Panc1 (cell line): ENCODE measurements at regions not wholly inside any gene's neighbourhood (a gene's known extent, or its start where the extent isn't known, plus 50 kb on each side); places are given as distances from the start of the nearest gene placed in this dataset.

ENCODE experiments used
- ATAC-seq: fragments of 200-7000 bp; cut with Tn5 transposase; 2 replicates; pipeline ENCODE4 v1.9.1; 2020; ENCODE audit warnings: mild to moderate bottlenecking, moderate library complexity
- BruUV-seq: library from RNA; stranded (reverse); fragments of 400-500 nt; replicated peaks from 2 replicates; lab custom pipeline; 2021; lab: Mats Ljungman, UMichigan
- CTCF ChIA-PET: fragments of 300-600 bp; sonication (Branson Sonifier 250); formaldehyde crosslinking; loops from one replicate; lab custom pipeline; 2022; ENCODE audit warnings: antibody characterized with exemption; lab: Charles Lee
- POLR2A ChIA-PET: fragments of 300-600 bp; sonication (Branson Sonifier 250); formaldehyde crosslinking; loops from one replicate; lab custom pipeline; 2022; ENCODE audit warnings: antibody characterized with exemption; lab: Charles Lee
- DNase-seq: peaks from one replicate; pipeline ENCODE4 v3.0.0-alpha.2; 2010; ENCODE audit warnings: low read depth, low spot score
- H3K27ac ChIP-seq: 2 replicates; pipeline ENCODE4 v1.5.1; 2011; ENCODE audit warnings: mild to moderate bottlenecking, low read length, inconsistent platforms
- H3K27me3 ChIP-seq: fragments of 200-500 bp; sonication (Bioruptor generic); 2 replicates; pipeline ENCODE4 v1.6.0; 2014; ENCODE audit warnings: low read length, inconsistent platforms; ENCODE audit not compliant: control insufficient read depth, insufficient read depth
- H3K36me3 ChIP-seq: fragments of 200-500 bp; sonication (Bioruptor generic); 2 replicates; pipeline ENCODE4 v1.5.1; 2014; ENCODE audit warnings: inconsistent platforms, mild to moderate bottlenecking, low read length, moderate library complexity; ENCODE audit not compliant: control insufficient read depth, insufficient read depth
- H3K4me1 ChIP-seq: 2 replicates; pipeline ENCODE4 v1.5.1; 2011; ENCODE audit warnings: inconsistent platforms, mild to moderate bottlenecking, low read length, moderate library complexity; ENCODE audit not compliant: control insufficient read depth, insufficient read depth
- H3K4me3 ChIP-seq, 2 experiments: 2 replicates each; pipeline ENCODE4 v1.5.1; 2011 to 2012; ENCODE audit warnings: low read depth in 2 of 2, low read length in 2 of 2, mild to moderate bottlenecking in 2 of 2, inconsistent platforms in 1 of 2, moderate library complexity in 1 of 2
- H3K9me3 ChIP-seq: fragments of 200-500 bp; sonication (Bioruptor generic); 2 replicates; pipeline ENCODE4 v1.5.1; 2014; ENCODE audit warnings: low read depth, mild to moderate bottlenecking, inconsistent platforms, low read length, moderate library complexity; ENCODE audit not compliant: control insufficient read depth, insufficient read depth
- POLR2AphosphoS5 ChIP-seq: IDR thresholded peaks from 2 replicates; pipeline ENCODE4 v1.6.1; 2012; ENCODE audit warnings: mild to moderate bottlenecking, low read depth, low read length, moderate library complexity
- SIN3A ChIP-seq: IDR thresholded peaks from 2 replicates; pipeline ENCODE4 v1.6.1; 2012; ENCODE audit warnings: low read depth, mild to moderate bottlenecking, low read length, moderate library complexity, borderline replicate concordance; ENCODE audit not compliant: insufficient read depth
- TCF7L2 ChIP-seq: IDR thresholded peaks from 2 replicates; pipeline ENCODE4 v1.6.1; 2011; ENCODE audit warnings: mild to moderate bottlenecking, low read depth, low read length, inconsistent platforms
- in situ Hi-C: cut with HindIII; loops from 2 replicates; pipeline ENCODE4 v1.10.0; 2016; ENCODE audit warnings: low sequenced_read_pairs, low pct_unique_long_range_greater_than_20kb
- intact Hi-C: fragments of 100-400 bp; cut with micrococcal nuclease; formaldehyde crosslinking; loops from one replicate; pipeline ENCODE4 v1.10.0; 2022; ENCODE audit not compliant: unreplicated experiment
- TF ChIP-seq, protein P1 (sequence below): fragments of 450-650 bp; IDR thresholded peaks from 2 replicates; pipeline ENCODE4 v1.5.1; 2017; ENCODE audit warnings: mild to moderate bottlenecking
- TF ChIP-seq, protein P2 (sequence below), 2 experiments: IDR thresholded peaks; 2 replicates each; pipeline ENCODE4 v1.6.1; 2011 to 2012; ENCODE audit warnings: low read depth in 2 of 2, control low read depth in 1 of 2, low read length in 1 of 2, mild to moderate bottlenecking in 1 of 2, moderate library complexity in 1 of 2; ENCODE audit not compliant: insufficient read depth in 1 of 2

GRCh38 chr2:2540406-2540805, 209.3 kb upstream of the MYT1L start:
- no peaks in the 10 kb centered on the region for H3K4me1 ChIP-seq
- no TSS peak for BruUV-seq
- in situ Hi-C loops = no loop called here
- H3K4me3 ChIP-seq = no peak overlapping the region
- TF ChIP-seq, protein P1, sequence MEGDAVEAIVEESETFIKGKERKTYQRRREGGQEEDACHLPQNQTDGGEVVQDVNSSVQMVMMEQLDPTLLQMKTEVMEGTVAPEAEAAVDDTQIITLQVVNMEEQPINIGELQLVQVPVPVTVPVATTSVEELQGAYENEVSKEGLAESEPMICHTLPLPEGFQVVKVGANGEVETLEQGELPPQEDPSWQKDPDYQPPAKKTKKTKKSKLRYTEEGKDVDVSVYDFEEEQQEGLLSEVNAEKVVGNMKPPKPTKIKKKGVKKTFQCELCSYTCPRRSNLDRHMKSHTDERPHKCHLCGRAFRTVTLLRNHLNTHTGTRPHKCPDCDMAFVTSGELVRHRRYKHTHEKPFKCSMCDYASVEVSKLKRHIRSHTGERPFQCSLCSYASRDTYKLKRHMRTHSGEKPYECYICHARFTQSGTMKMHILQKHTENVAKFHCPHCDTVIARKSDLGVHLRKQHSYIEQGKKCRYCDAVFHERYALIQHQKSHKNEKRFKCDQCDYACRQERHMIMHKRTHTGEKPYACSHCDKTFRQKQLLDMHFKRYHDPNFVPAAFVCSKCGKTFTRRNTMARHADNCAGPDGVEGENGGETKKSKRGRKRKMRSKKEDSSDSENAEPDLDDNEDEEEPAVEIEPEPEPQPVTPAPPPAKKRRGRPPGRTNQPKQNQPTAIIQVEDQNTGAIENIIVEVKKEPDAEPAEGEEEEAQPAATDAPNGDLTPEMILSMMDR = no peak
- TF ChIP-seq, protein P2, sequence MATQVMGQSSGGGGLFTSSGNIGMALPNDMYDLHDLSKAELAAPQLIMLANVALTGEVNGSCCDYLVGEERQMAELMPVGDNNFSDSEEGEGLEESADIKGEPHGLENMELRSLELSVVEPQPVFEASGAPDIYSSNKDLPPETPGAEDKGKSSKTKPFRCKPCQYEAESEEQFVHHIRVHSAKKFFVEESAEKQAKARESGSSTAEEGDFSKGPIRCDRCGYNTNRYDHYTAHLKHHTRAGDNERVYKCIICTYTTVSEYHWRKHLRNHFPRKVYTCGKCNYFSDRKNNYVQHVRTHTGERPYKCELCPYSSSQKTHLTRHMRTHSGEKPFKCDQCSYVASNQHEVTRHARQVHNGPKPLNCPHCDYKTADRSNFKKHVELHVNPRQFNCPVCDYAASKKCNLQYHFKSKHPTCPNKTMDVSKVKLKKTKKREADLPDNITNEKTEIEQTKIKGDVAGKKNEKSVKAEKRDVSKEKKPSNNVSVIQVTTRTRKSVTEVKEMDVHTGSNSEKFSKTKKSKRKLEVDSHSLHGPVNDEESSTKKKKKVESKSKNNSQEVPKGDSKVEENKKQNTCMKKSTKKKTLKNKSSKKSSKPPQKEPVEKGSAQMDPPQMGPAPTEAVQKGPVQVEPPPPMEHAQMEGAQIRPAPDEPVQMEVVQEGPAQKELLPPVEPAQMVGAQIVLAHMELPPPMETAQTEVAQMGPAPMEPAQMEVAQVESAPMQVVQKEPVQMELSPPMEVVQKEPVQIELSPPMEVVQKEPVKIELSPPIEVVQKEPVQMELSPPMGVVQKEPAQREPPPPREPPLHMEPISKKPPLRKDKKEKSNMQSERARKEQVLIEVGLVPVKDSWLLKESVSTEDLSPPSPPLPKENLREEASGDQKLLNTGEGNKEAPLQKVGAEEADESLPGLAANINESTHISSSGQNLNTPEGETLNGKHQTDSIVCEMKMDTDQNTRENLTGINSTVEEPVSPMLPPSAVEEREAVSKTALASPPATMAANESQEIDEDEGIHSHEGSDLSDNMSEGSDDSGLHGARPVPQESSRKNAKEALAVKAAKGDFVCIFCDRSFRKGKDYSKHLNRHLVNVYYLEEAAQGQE (IDR thresholded peaks at IDR 0.05; ENCODE audit: insufficient read depth in 1 of 2, low read depth in 2 of 2, low read length in 1 of 2) = no peak
- TF ChIP-seq POLR2AphosphoS5 (no peak), TCF7L2 (no peak), SIN3A (no peak)
- CTCF ChIA-PET = no interaction called here
- H3K27ac ChIP-seq = no peak overlapping the region
- peaks cover 11% of the 10 kb centered on the region for H3K27me3 ChIP-seq
- POLR2A ChIA-PET = no interaction called here
- intact Hi-C loops = no loop called here
- DNase-seq (no peak), ATAC-seq (no peak)
- H3K9me3 ChIP-seq = no peaks in the 10 kb centered on the region
- H3K36me3 ChIP-seq = no peaks in the 10 kb centered on the region

GRCh38 chr2:2536416-2537056, 205.5 kb upstream of the MYT1L start:
- Histone ChIP-seq H3K27ac (no peak overlapping the region), H3K9me3 (no peaks in the 10 kb centered on the region), H3K4me3 (no peak overlapping the region), H3K36me3 (no peaks in the 10 kb centered on the region), H3K4me1 (no peaks in the 10 kb centered on the region), H3K27me3 (peaks cover 13% of the 10 kb centered on the region)
- no TSS peak for BruUV-seq
- CTCF ChIA-PET = no interaction called here
- in situ Hi-C loops = no loop called here
- no peak for DNase-seq
- intact Hi-C loops = no loop called here
- ATAC-seq = no peak
- POLR2A ChIA-PET = no interaction called here
- TF ChIP-seq, protein P1 = no peak
- no peak for TF ChIP-seq SIN3A
- TF ChIP-seq, protein P2 (IDR thresholded peaks at IDR 0.05; ENCODE audit: insufficient read depth in 1 of 2, low read depth in 2 of 2, low read length in 1 of 2) = no peak
